ENCODE measurements at regions not wholly inside any gene's neighbourhood (a gene's known extent, or its start where the extent isn't known, plus 50 kb on each side); places are given as distances from the start of the nearest gene placed in this dataset.

- no peak for DNase-seq (ENCODE audit: low spot score)
These were observed 355.1 kb downstream of the ALG10 start for GRCh38 chr12:34377243-34378035.

- DNase-seq (ENCODE audit: low spot score) = no peak
These were observed 356.8 kb downstream of the ALG10 start for GRCh38 chr12:34379142-34379541.

DNA sequence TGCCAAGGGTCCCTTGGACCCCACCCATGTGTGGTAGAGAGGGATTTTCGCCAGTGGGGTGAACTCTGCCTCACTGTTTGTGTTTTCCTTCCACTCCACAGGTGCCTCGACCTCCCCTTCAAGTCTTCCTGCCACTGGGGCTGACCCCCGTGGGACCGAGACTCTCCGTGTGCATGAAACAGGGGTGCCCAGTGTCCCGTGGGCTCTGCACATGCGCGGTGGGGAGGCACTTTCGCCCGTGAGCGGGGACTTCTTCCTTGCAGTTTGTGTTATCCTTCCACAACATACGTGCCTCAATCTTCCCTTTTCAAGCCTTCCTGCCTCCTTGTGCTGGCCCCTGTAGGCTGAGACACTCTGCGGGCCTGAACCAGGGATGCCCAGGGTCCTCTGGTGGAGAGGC lies 362.4 kb downstream of the ALG10 start:
- no peak for DNase-seq (ENCODE audit: low spot score)

DNA sequence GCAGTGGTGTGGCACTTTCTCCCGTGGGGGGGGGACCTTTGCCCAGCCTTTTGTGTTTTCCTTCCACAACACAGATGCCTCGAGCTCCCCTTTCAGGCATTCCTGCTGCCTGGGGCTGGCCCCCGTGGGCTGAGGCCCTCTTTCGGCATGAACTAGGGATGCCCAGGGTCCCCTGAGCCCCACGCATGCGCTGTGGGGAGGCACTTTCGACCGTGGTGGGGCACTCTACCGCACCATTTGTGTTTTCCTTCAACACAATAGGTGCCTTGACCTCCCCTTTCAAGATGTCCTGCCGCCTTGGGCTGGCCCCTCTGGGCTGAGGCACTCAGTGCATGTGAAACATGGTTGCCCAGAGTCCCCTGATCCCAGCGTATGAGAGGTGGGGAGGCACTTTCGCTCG lies 363.7 kb downstream of the ALG10 start:
- no peak for DNase-seq (ENCODE audit: low spot score)

- no peak for DNase-seq (ENCODE audit: low spot score)
These were observed 364.4 kb downstream of the ALG10 start for GRCh38 chr12:34386621-34387255.

GRCh38 chr12:34387711-34388635 lies 365.7 kb downstream of the ALG10 start:
- no peak for DNase-seq (ENCODE audit: low spot score)

GRCh38 chr12:34388636-34389377 lies 366.5 kb downstream of the ALG10 start:
- no peak for DNase-seq (ENCODE audit: low spot score)

GRCh38 chr12:34389378-34390170 lies 367.3 kb downstream of the ALG10 start:
- DNase-seq (ENCODE audit: low spot score) = no peak

DNA sequence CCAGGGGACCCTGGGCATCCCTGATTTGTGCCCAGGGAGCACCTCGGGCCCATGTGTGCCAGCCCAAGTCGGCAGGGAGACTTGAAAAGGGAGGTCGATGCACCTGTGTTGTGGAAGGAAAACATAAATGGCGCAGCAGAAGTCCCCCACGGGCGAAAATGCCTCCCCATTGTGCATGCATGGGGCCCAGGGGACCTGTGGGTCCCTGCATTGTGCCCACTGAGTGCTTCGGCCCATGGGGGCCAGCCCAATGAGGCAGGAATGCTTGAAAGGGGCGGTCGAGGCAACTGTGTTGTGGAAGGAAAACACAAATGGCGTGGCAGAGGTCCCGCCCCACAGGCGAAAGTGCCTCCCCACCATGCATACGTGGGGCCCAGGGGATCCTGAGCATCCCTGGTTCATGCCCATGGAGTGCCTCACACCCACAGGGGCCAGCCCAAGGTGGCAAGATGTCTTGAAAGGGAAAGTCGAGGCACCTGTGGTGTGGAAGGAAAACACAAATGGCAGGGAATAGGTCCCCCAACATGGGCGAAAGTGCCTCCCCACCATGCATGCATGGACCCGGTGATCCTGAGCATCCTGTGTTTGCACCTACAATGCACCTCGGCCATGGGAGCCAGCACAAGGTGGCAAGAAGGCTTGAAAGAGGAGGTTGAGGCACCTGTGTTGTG lies 368.0 kb downstream of the ALG10 start:
- DNase-seq (ENCODE audit: low spot score) = no peak

DNA sequence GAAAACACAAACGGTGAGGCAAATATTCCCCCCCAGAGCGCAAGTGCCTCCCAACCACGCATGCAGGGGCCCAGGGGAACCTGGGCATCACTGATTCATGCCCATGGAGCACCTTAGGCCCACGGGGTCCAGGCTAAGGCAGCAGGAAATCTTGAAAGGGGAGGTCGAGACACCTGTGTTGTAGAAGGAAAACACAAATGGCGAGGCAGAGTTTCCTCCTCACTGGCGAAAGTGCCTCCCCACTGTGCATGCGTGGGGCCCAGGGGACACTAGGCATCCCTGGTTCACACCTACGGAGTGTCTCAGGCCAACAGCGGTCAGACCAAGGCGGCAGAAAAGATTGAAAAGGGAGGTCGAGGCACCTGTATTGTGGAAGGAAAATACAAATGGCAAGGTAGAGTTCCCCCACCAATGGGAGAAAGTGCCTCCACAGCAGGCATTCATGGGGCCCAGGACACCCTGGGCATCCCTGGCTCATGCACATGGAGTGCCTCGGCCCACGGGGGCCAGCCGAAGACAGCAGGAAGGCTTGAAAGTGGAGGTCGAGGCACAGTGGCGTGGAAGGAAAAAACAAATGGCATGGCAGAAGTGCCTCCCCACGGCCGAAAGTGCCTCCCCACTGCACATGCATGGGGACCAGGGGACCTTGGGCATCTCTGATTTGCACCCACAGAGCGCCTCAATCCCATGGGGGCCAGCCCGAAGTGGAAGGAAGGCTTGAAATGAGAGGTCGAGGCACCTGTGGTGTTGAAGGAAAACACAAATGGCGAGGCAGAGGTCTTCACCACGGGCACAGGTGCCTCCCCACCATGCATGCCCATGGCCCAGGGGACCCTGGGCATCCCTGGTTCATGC lies 368.8 kb downstream of the ALG10 start:
- DNase-seq (ENCODE audit: low spot score) = no peak

GRCh38 chr12:34391771-34392581 lies 369.7 kb downstream of the ALG10 start:
- no peak for DNase-seq (ENCODE audit: low spot score)

GRCh38 chr12:34392741-34393085 lies 370.4 kb downstream of the ALG10 start:
- no peak for DNase-seq (ENCODE audit: low spot score)

- no peak for DNase-seq (ENCODE audit: low spot score)
These were observed 371.0 kb downstream of the ALG10 start for GRCh38 chr12:34393086-34393820.

DNA sequence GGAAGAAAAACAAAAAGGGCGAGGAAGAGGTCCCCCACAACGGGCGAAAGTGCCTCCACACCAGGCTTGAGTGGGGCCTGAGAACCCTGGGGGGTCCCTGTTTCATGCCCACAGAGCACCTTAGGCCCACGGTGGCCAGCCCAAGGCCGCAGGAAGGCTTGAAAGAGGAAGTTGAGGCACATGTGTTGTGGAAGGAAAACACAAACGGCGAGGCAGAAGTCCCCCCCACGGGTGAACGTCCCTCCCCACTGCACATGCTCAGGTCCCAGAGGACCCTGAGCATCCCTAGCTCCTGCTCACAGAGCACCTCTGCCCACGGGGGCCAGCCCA lies 371.5 kb downstream of the ALG10 start:
- no peak for DNase-seq (ENCODE audit: low spot score)

GRCh38 chr12:34394211-34395055 lies 372.1 kb downstream of the ALG10 start:
- DNase-seq (ENCODE audit: low spot score) = no peak

DNA sequence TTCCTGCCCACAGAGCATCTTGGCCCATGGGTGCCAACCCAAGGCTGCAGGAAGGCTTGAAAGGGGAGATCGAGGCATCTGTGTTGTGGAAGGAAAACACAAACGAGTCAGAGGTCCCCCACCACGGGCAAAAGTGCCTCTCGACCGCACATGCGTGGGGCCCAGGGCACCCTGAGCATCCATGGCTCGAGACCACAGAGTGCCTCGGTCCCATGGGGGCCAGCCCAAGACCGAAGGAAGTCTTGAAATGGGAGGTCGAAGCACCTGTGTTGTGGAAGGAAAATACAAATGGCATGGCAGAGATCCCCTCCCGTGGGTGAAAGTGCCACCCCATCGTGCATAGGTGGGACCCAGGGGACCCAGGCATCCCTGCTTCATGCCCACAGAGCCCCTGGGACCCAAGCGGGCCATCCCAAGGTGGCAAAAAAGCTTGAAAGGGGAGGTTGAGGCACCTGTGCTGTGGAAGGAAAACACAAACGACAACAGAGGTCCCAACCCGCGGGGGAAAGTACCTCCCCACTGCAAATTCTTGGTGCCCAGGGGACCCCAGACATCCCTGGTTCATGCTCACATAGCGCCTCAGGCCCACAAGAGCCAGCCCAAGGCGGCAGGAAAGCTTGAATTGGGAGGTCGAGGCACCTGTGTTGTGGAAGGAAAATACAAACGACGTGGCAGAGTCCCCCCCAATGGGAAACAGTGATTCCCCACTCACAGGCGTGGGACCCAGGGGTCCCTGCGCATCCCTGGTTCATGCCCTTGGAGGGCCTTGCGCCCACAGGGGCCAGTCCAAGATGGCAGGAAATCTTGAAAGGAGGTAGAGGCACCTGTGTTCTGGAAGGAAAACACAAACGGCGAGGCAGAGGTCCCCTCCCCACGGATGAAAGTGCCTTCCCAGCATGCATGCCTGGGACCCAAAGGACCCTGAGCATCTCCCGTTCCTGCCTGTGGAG lies 373.0 kb downstream of the ALG10 start:
- no peak for DNase-seq (ENCODE audit: low spot score)

All from RKO (cell line).